ENCODE measurements at regions not wholly inside any gene's neighbourhood (a gene's known extent, or its start where the extent isn't known, plus 50 kb on each side); places are given as distances from the start of the nearest gene placed in this dataset.

DNA sequence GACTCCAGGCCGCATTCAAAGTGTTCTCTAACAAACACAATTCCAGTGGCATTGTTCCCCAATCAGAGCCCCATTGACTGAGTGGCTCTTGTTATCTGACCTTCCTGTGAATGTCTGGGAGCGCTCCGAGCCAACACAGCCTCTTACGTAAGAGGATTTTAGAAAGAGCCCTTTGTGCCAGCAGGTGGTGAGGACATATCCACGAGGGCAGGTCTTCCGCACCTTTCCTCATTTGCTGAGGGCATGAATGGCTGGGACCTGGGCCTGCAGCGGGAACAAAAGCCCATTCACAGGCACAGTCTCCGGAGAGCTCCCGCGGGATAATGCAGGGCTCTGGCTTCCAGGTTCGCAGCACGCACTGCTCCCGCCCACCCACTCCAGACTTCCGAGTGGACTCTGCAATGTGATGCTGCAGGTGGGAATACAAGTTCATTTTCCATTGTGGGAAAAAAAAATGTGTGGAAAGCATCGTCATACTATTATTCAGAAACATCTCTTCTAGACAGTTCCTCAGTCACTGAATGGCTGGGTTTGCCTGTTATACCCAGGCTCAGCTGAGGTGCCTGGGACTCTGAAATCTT is 295.0 kb upstream of the IGFBP3 start:
- TF ChIP-seq, protein P1, sequence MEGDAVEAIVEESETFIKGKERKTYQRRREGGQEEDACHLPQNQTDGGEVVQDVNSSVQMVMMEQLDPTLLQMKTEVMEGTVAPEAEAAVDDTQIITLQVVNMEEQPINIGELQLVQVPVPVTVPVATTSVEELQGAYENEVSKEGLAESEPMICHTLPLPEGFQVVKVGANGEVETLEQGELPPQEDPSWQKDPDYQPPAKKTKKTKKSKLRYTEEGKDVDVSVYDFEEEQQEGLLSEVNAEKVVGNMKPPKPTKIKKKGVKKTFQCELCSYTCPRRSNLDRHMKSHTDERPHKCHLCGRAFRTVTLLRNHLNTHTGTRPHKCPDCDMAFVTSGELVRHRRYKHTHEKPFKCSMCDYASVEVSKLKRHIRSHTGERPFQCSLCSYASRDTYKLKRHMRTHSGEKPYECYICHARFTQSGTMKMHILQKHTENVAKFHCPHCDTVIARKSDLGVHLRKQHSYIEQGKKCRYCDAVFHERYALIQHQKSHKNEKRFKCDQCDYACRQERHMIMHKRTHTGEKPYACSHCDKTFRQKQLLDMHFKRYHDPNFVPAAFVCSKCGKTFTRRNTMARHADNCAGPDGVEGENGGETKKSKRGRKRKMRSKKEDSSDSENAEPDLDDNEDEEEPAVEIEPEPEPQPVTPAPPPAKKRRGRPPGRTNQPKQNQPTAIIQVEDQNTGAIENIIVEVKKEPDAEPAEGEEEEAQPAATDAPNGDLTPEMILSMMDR (IDR thresholded peaks at IDR 0.05; ENCODE audit: low read depth, low read length): no peak
- no peak overlapping the region for H3K4me3 ChIP-seq (ENCODE audit: low read depth, low read length)

DNA sequence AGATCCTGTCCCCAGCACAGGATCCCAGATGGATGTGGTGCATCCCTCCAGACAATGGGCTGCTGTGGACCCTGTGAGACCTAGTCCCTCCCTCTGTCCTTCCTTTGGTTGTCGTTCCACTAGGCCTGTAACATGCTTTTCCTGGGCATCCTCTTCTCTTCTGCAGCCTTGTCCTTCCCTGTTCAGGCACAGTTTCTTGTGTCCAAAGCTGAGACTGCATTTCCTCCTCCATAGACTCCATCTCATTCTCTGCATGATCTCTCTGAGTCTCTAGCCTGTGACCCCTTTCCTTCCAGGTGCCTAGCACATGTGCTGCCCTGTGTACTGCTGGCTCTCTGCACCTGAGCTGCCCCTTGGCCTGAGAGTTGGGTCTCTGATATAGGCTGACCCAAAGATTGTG is 293.5 kb upstream of the IGFBP3 start:
- TF ChIP-seq, protein P1 (IDR thresholded peaks at IDR 0.05; ENCODE audit: low read depth, low read length): no peak
- no peak overlapping the region for H3K4me3 ChIP-seq (ENCODE audit: low read depth, low read length)

GRCh38 chr7:46213154-46213537 is 292.1 kb upstream of the IGFBP3 start:
- TF ChIP-seq, protein P1 (IDR thresholded peaks at IDR 0.05; ENCODE audit: low read depth, low read length): no peak
- no peak overlapping the region for H3K4me3 ChIP-seq (ENCODE audit: low read depth, low read length)

GRCh38 chr7:46212425-46213153 is 291.5 kb upstream of the IGFBP3 start:
- TF ChIP-seq, protein P1 (IDR thresholded peaks at IDR 0.05; ENCODE audit: low read depth, low read length): no peak
- H3K4me3 ChIP-seq (ENCODE audit: low read depth, low read length): no peak overlapping the region

DNA sequence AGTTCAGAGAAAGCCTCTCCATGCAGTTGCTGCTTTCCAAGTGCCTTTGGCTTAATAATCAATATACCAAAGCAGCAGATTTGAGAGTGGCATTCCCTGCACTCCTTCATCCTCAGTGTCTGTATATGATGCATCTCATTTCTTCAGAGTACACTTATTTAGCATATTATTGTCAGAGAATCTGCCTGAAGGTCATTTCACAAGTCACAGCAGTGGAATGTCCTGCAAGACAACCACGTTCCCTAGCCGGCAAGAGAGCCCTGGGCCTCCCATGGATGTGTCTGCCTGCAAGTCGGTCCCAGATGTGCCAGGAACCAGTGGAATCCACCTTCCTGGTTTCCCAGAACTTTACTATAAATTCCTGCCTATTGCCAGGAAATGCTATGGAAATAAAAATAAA is 289.4 kb upstream of the IGFBP3 start:
- H3K4me3 ChIP-seq (ENCODE audit: low read depth, low read length): no peak overlapping the region
- TF ChIP-seq, protein P1 (IDR thresholded peaks at IDR 0.05; ENCODE audit: low read depth, low read length): no peak

DNA sequence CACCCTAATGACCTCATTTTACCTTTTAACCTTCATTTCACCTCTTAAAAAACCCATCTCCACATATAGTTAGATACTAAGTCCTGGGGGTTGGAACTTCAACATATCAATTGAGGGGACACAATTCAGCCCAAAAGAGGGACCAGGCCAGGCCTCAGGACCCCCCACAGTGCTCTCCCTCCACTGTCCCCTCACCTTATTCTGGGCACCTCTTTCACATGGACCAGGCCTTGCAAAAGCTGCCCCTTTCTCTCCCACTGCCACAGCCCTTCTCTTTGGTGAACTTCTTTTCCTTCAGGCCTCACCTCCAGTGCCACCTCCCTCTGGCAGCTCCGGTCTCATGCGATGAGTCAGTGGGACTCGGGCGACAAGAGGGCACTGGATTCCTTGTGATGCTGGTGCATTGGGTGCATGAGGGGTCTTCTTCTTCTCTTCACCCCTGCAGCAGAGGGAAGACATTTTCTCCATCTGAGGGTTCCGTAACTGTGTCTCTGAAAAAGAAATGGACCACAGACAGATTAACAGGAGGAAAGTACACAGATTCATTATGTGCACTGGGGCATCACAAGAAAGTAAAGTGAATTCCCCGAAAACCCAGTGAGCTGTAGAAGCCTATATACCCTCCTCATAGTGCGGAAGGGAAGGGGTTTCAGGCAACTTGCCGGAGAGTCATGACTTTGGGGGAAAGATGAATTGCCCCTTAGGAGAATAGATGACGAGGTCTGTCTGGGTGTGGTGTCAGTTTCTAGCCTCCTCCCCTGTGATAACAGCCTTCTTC is 288.7 kb upstream of the IGFBP3 start:
- TF ChIP-seq, protein P1 (IDR thresholded peaks at IDR 0.05; ENCODE audit: low read depth, low read length): no peak
- no peak overlapping the region for H3K4me3 ChIP-seq (ENCODE audit: low read depth, low read length)

All from WI38 (cell line).